ENCODE measurements at regions not wholly inside any gene's neighbourhood (a gene's known extent, or its start where the extent isn't known, plus 50 kb on each side); places are given as distances from the start of the nearest gene placed in this dataset.

DNA sequence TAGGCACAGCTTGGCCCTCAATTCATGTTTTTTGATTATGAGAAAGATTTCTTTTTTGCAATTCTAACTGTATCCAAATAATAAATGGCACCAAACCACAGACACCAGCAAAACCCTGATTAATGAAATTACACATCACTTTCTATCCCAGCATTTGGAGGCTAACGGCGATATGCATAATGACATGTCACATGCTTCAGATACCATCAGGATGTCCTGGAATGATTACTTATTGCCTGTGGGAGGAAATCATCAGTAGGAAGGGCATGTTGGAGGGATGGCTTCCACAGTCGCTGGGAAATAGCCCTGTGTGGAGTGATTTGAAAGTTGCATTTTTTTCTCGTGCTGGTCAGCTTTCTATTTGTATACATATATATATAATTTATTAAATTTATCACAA lies 121.7 kb downstream of the CMPK2 start:
- ChIA-PET POLR2A (no interaction called here), CTCF (no interaction called here)
- no peak overlapping the region for H3K4me3 ChIP-seq (ENCODE audit: control insufficient read depth in 1 of 2, extremely low read depth in 1 of 2, low read length in 1 of 2)
- Mint-ChIP-seq H3K36me3 (no peaks in the 10 kb centered on the region), H3K4me3 (no peak overlapping the region), H3K27ac (no peak overlapping the region), H3K4me1 (no peaks in the 10 kb centered on the region), H3K9me3 (no peaks in the 10 kb centered on the region), H3K27me3 (peaks cover 20 to 51% of the 10 kb centered on the region in 2 donors)
- H3K4me1 ChIP-seq (ENCODE audit: control insufficient read depth in 1 of 2, extremely low read depth in 1 of 2, insufficient read depth in 2 of 2, low read length in 2 of 2): no peaks in the 10 kb centered on the region
- no CpG with 5 or more reads among the region's 4 CpGs for WGBS (ENCODE audit: insufficient coverage)
- no peaks in the 10 kb centered on the region for H3K9me3 ChIP-seq
- H3K27me3 ChIP-seq (replicated peaks in 1 of 2; ENCODE audit: control insufficient read depth in 2 of 2, extremely low read depth in 1 of 2, insufficient read depth in 2 of 2, low read length in 1 of 2): peaks cover 0 to 7% of the 10 kb centered on the region in 2 experiments
- DNase-seq (no peak), ATAC-seq (replicated peaks in 1 of 4) (no peak)
- no peaks in the 10 kb centered on the region for H3K36me3 ChIP-seq (ENCODE audit: control insufficient read depth in 2 of 2, extremely low read depth in 1 of 2, insufficient read depth in 1 of 2, low read length in 1 of 2)
- H3K27ac ChIP-seq (ENCODE audit: low read length): no peak overlapping the region

GRCh38 chr2:6747433-6747832 lies 118.3 kb downstream of the CMPK2 start:
- ChIA-PET POLR2A (no interaction called here), CTCF (no interaction called here)
- no peak for DNase-seq
- no peaks in the 10 kb centered on the region for H3K27me3 ChIP-seq (replicated peaks in 1 of 2; ENCODE audit: control insufficient read depth in 2 of 2, extremely low read depth in 1 of 2, insufficient read depth in 2 of 2, low read length in 1 of 2)
- no peaks in the 10 kb centered on the region for H3K36me3 Mint-ChIP-seq
- H3K27me3 Mint-ChIP-seq: peaks cover 15 to 42% of the 10 kb centered on the region in 2 donors
- H3K4me3 ChIP-seq (ENCODE audit: control insufficient read depth in 1 of 2, extremely low read depth in 1 of 2, low read length in 1 of 2): no peak overlapping the region
- no peaks in the 10 kb centered on the region for H3K4me1 Mint-ChIP-seq
- no CpG with 5 or more reads among the region's 1 CpG for WGBS (ENCODE audit: insufficient coverage)
- H3K27ac Mint-ChIP-seq: no peak overlapping the region
- H3K27ac ChIP-seq (ENCODE audit: low read length): no peak overlapping the region
- H3K4me3 Mint-ChIP-seq: no peak overlapping the region
- ATAC-seq (replicated peaks in 1 of 4): no peak
- no peaks in the 10 kb centered on the region for H3K4me1 ChIP-seq (ENCODE audit: control insufficient read depth in 1 of 2, extremely low read depth in 1 of 2, insufficient read depth in 2 of 2, low read length in 2 of 2)
- no peaks in the 10 kb centered on the region for H3K9me3 ChIP-seq
- H3K36me3 ChIP-seq (ENCODE audit: control insufficient read depth in 2 of 2, extremely low read depth in 1 of 2, insufficient read depth in 1 of 2, low read length in 1 of 2): no peaks in the 10 kb centered on the region
- H3K9me3 Mint-ChIP-seq: no peaks in the 10 kb centered on the region

- Histone ChIP-seq H3K36me3 (ENCODE audit: control insufficient read depth in 2 of 2, extremely low read depth in 1 of 2, insufficient read depth in 1 of 2, low read length in 1 of 2) (no peaks in the 10 kb centered on the region), H3K4me3 (ENCODE audit: control insufficient read depth in 1 of 2, extremely low read depth in 1 of 2, low read length in 1 of 2) (no peak overlapping the region), H3K27me3 (replicated peaks in 1 of 2; ENCODE audit: control insufficient read depth in 2 of 2, extremely low read depth in 1 of 2, insufficient read depth in 2 of 2, low read length in 1 of 2) (peaks cover 0 to 2% of the 10 kb centered on the region in 2 experiments), H3K9me3 (no peaks in the 10 kb centered on the region), H3K27ac (ENCODE audit: low read length) (no peak overlapping the region), H3K4me1 (ENCODE audit: control insufficient read depth in 1 of 2, extremely low read depth in 1 of 2, insufficient read depth in 2 of 2, low read length in 2 of 2) (no peaks in the 10 kb centered on the region)
- no peak for ATAC-seq (replicated peaks in 1 of 4)
- 31% methylated on average over 4 of the region's 8 CpGs for WGBS (ENCODE audit: insufficient coverage)
- Mint-ChIP-seq H3K4me3 (no peak overlapping the region), H3K9me3 (no peaks in the 10 kb centered on the region), H3K27me3 (peaks cover 14 to 47% of the 10 kb centered on the region in 2 donors), H3K27ac (no peak overlapping the region), H3K36me3 (no peaks in the 10 kb centered on the region), H3K4me1 (no peaks in the 10 kb centered on the region)
- ChIA-PET POLR2A (no interaction called here), CTCF (no interaction called here)
- no peak for DNase-seq
Measured at GRCh38 chr2:6748406-6749067, 117.2 kb downstream of the CMPK2 start.

- Mint-ChIP-seq H3K9me3 (no peaks in the 10 kb centered on the region), H3K27ac (no peak overlapping the region), H3K27me3 (peaks cover 14 to 43% of the 10 kb centered on the region in 2 donors), H3K36me3 (no peaks in the 10 kb centered on the region), H3K4me3 (no peak overlapping the region), H3K4me1 (no peaks in the 10 kb centered on the region)
- POLR2A ChIA-PET: no interaction called here
- ATAC-seq (replicated peaks in 1 of 4): no peak
- no peak for DNase-seq
- no CpG with 5 or more reads among the region's 2 CpGs for WGBS (ENCODE audit: insufficient coverage)
- Histone ChIP-seq H3K27ac (ENCODE audit: low read length) (no peak overlapping the region), H3K27me3 (replicated peaks in 1 of 2; ENCODE audit: control insufficient read depth in 2 of 2, extremely low read depth in 1 of 2, insufficient read depth in 2 of 2, low read length in 1 of 2) (peaks cover 2 to 3% of the 10 kb centered on the region in 2 experiments), H3K4me1 (ENCODE audit: control insufficient read depth in 1 of 2, extremely low read depth in 1 of 2, insufficient read depth in 2 of 2, low read length in 2 of 2) (no peaks in the 10 kb centered on the region), H3K4me3 (ENCODE audit: control insufficient read depth in 1 of 2, extremely low read depth in 1 of 2, low read length in 1 of 2) (no peak overlapping the region), H3K9me3 (no peaks in the 10 kb centered on the region), H3K36me3 (ENCODE audit: control insufficient read depth in 2 of 2, extremely low read depth in 1 of 2, insufficient read depth in 1 of 2, low read length in 1 of 2) (no peaks in the 10 kb centered on the region)
- CTCF ChIA-PET: no interaction called here
Measured at GRCh38 chr2:6749962-6750361, 115.7 kb downstream of the CMPK2 start.

GRCh38 chr2:6750411-6751158 lies 115.1 kb downstream of the CMPK2 start:
- H3K4me1 ChIP-seq (ENCODE audit: control insufficient read depth in 1 of 2, extremely low read depth in 1 of 2, insufficient read depth in 2 of 2, low read length in 2 of 2): no peaks in the 10 kb centered on the region
- H3K27me3 ChIP-seq (replicated peaks in 1 of 2; ENCODE audit: control insufficient read depth in 2 of 2, extremely low read depth in 1 of 2, insufficient read depth in 2 of 2, low read length in 1 of 2): peaks cover 2 to 3% of the 10 kb centered on the region in 2 experiments
- no peak overlapping the region for H3K27ac Mint-ChIP-seq
- H3K36me3 ChIP-seq (ENCODE audit: control insufficient read depth in 2 of 2, extremely low read depth in 1 of 2, insufficient read depth in 1 of 2, low read length in 1 of 2): no peaks in the 10 kb centered on the region
- no peaks in the 10 kb centered on the region for H3K36me3 Mint-ChIP-seq
- H3K4me3 ChIP-seq (ENCODE audit: control insufficient read depth in 1 of 2, extremely low read depth in 1 of 2, low read length in 1 of 2): no peak overlapping the region
- no peak overlapping the region for H3K27ac ChIP-seq (ENCODE audit: low read length)
- 38% methylated on average over 2 of the region's 8 CpGs for WGBS (ENCODE audit: insufficient coverage)
- H3K9me3 Mint-ChIP-seq: no peaks in the 10 kb centered on the region
- ChIA-PET CTCF (no interaction called here), POLR2A (no interaction called here)
- H3K27me3 Mint-ChIP-seq: peaks cover 14 to 36% of the 10 kb centered on the region in 2 donors
- ATAC-seq (replicated peaks in 1 of 4): no peak
- H3K4me3 Mint-ChIP-seq: no peak overlapping the region
- no peak for DNase-seq
- H3K9me3 ChIP-seq: no peaks in the 10 kb centered on the region
- H3K4me1 Mint-ChIP-seq: no peaks in the 10 kb centered on the region

- peaks cover 2 to 18% of the 10 kb centered on the region in 2 experiments for H3K27me3 ChIP-seq (replicated peaks in 1 of 2; ENCODE audit: control insufficient read depth in 2 of 2, extremely low read depth in 1 of 2, insufficient read depth in 2 of 2, low read length in 1 of 2)
- Mint-ChIP-seq H3K27ac (no peak overlapping the region), H3K4me1 (no peaks in the 10 kb centered on the region), H3K4me3 (no peak overlapping the region), H3K36me3 (no peaks in the 10 kb centered on the region), H3K9me3 (no peaks in the 10 kb centered on the region), H3K27me3 (peaks cover 5 to 12% of the 10 kb centered on the region in 2 donors)
- H3K9me3 ChIP-seq: no peaks in the 10 kb centered on the region
- CTCF ChIA-PET: no interaction called here
- H3K4me1 ChIP-seq (ENCODE audit: control insufficient read depth in 1 of 2, extremely low read depth in 1 of 2, insufficient read depth in 2 of 2, low read length in 2 of 2): no peaks in the 10 kb centered on the region
- ATAC-seq (replicated peaks in 1 of 4) (no peak), DNase-seq (no peak)
- H3K4me3 ChIP-seq (ENCODE audit: control insufficient read depth in 1 of 2, extremely low read depth in 1 of 2, low read length in 1 of 2): no peak overlapping the region
- POLR2A ChIA-PET: no interaction called here
- no peak overlapping the region for H3K27ac ChIP-seq (ENCODE audit: low read length)
- WGBS (ENCODE audit: insufficient coverage): 67% methylated on average over 2 of the region's 9 CpGs
- no peaks in the 10 kb centered on the region for H3K36me3 ChIP-seq (ENCODE audit: control insufficient read depth in 2 of 2, extremely low read depth in 1 of 2, insufficient read depth in 1 of 2, low read length in 1 of 2)
Measured at GRCh38 chr2:6754419-6754818, 111.3 kb downstream of the CMPK2 start.
